ENCODE measurements at regions not wholly inside any gene's neighbourhood (a gene's known extent, or its start where the extent isn't known, plus 50 kb on each side); places are given as distances from the start of the nearest gene placed in this dataset.

- TF ChIP-seq POLR2A (IDR thresholded peaks at IDR 0.05; ENCODE audit: low read depth, low read length) (no peak), POLR2AphosphoS5 (IDR thresholded peaks at IDR 0.05; ENCODE audit: low read depth, low read length) (no peak)
Measured at GRCh38 chr7:131111792-131112191, 215.9 kb upstream of the MKLN1 start.

All from GM12892 (cell line).